GM19372 (cell line): ENCODE measurements at regions not wholly inside any gene's neighbourhood (a gene's known extent, or its start where the extent isn't known, plus 50 kb on each side); places are given as distances from the start of the nearest gene placed in this dataset.

Experiments
- ATAC-seq: cut with Tn5 transposase; IDR thresholded peaks from one replicate; pipeline ENCODE4 v1.9.1; 2021; ENCODE audit warnings: mild to moderate bottlenecking, low read depth, moderate library complexity; ENCODE audit not compliant: unreplicated experiment

GRCh38 chr1:104906141-104906540 lies 1156.4 kb downstream of the AMY1C start:
- ATAC-seq = no peak

- ATAC-seq = no peak
These were observed 1169.5 kb downstream of the AMY1C start for GRCh38 chr1:104919188-104919587.

GRCh38 chr1:104921525-104921924 lies 1171.8 kb downstream of the AMY1C start:
- no peak for ATAC-seq

GRCh38 chr1:104923075-104923474 lies 1173.4 kb downstream of the AMY1C start:
- no peak for ATAC-seq

GRCh38 chr1:104929280-104929679 lies 1179.6 kb downstream of the AMY1C start:
- no peak for ATAC-seq

- peak; percentile 58 for ATAC-seq
These were observed 1182.6 kb downstream of the AMY1C start for GRCh38 chr1:104932030-104932915.

GRCh38 chr1:104932949-104933679 lies 1183.4 kb downstream of the AMY1C start:
- ATAC-seq = peak; percentile 37

- no peak for ATAC-seq
These were observed 1184.1 kb downstream of the AMY1C start for GRCh38 chr1:104933846-104934245.

- ATAC-seq = no peak
These were observed 1195.7 kb downstream of the AMY1C start for GRCh38 chr1:104945406-104945805.

- ATAC-seq = peak; percentile 52
These were observed 1197.0 kb downstream of the AMY1C start for GRCh38 chr1:104946558-104947210.

GRCh38 chr1:104953555-104953954 lies 1203.9 kb downstream of the AMY1C start:
- no peak for ATAC-seq

GRCh38 chr1:104973516-104973915 lies 1223.8 kb downstream of the AMY1C start:
- ATAC-seq = no peak

- ATAC-seq = no peak
These were observed 1230.0 kb downstream of the AMY1C start for GRCh38 chr1:104979651-104980050.

GRCh38 chr1:104987210-104987609 lies 1237.5 kb downstream of the AMY1C start:
- peak; percentile 99 for ATAC-seq

- ATAC-seq = no peak
These were observed 1239.3 kb downstream of the AMY1C start for GRCh38 chr1:104989012-104989411.

- ATAC-seq = no peak
These were observed 1242.0 kb downstream of the AMY1C start for GRCh38 chr1:104991702-104992101.

- no peak for ATAC-seq
These were observed 1251.1 kb downstream of the AMY1C start for GRCh38 chr1:105000793-105001192.

GRCh38 chr1:105004515-105004914 lies 1254.8 kb downstream of the AMY1C start:
- no peak for ATAC-seq

- ATAC-seq = no peak
These were observed 1256.0 kb downstream of the AMY1C start for GRCh38 chr1:105005594-105006195.

GRCh38 chr1:105017587-105017986 lies 1267.9 kb downstream of the AMY1C start:
- no peak for ATAC-seq

GRCh38 chr1:105023719-105024118 lies 1274.0 kb downstream of the AMY1C start:
- ATAC-seq = no peak
